MM.1S (cell line): ENCODE measurements at regions not wholly inside any gene's neighbourhood (a gene's known extent, or its start where the extent isn't known, plus 50 kb on each side); places are given as distances from the start of the nearest gene placed in this dataset.

Experiments
- CTCF ChIP-seq: fragments of 300-600 bp; sonication (generic); IDR thresholded peaks from 2 replicates; pipeline ENCODE4 v1.5.1; 2016; ENCODE audit warnings: antibody characterized with exemption, low read length, mixed read lengths
- EZH2 ChIP-seq: fragments of 300-600 bp; sonication (generic); optimal IDR thresholded peaks from 2 replicates; pipeline ENCODE3; 2017; ENCODE audit warnings: low read depth, mild to moderate bottlenecking, antibody characterized with exemption, low read length, mixed read lengths

GRCh38 chr7:81459485-81459884, 310.4 kb downstream of the HGF start:
- no peak for TF ChIP-seq CTCF
- TF ChIP-seq EZH2 = no peak
